DND-41 (cell line): ENCODE measurements at regions not wholly inside any gene's neighbourhood (a gene's known extent, or its start where the extent isn't known, plus 50 kb on each side); places are given as distances from the start of the nearest gene placed in this dataset.

ENCODE experiments used
- ATAC-seq: fragments of 200-7000 bp; cut with Tn5 transposase; 3 replicates; pipeline ENCODE4 v1.9.1; 2021; ENCODE audit warnings: low read depth; ENCODE audit not compliant: insufficient read depth
- DNase-seq: peaks from one replicate; pipeline ENCODE4 v3.0.0-alpha.2; 2020
- H2AFZ ChIP-seq: 2 replicates; pipeline ENCODE4 v1.6.0; 2012; ENCODE audit warnings: low read depth, low read length
- H3K27ac ChIP-seq: 2 replicates; pipeline ENCODE4 v1.5.1; 2012; ENCODE audit warnings: low read length, inconsistent platforms
- H3K27me3 ChIP-seq: fragments of 200-600 bp; sonication (generic); 2 replicates; pipeline ENCODE4 v1.6.0; 2012; ENCODE audit warnings: low read length, mild to moderate bottlenecking, inconsistent platforms; ENCODE audit not compliant: insufficient read depth, poor library complexity
- H3K36me3 ChIP-seq: 2 replicates; pipeline ENCODE4 v1.5.1; 2012; ENCODE audit warnings: low read length, inconsistent platforms; ENCODE audit not compliant: insufficient read depth
- H3K4me1 ChIP-seq: 2 replicates; pipeline ENCODE4 v1.5.1; 2012; ENCODE audit warnings: mild to moderate bottlenecking, low read length; ENCODE audit not compliant: insufficient read depth
- H3K4me2 ChIP-seq: 2 replicates; pipeline ENCODE4 v1.6.0; 2012; ENCODE audit warnings: mild to moderate bottlenecking, moderate library complexity, low read length, inconsistent platforms; ENCODE audit not compliant: insufficient read depth
- H3K4me3 ChIP-seq, 2 experiments: fragments of 200-600 bp in 1 of 2; shearing (Covaris generic) in 1 of 2; 2 replicates each; pipeline ENCODE4 v1.5.1; 2012 to 2016; ENCODE audit warnings: inconsistent platforms in 2 of 2, low read length in 2 of 2, mild to moderate bottlenecking in 2 of 2, low read depth in 1 of 2, moderate library complexity in 1 of 2
- H3K79me2 ChIP-seq: 2 replicates; pipeline ENCODE4 v1.6.0; 2012; ENCODE audit warnings: low read length, inconsistent platforms; ENCODE audit not compliant: insufficient read depth
- H3K9ac ChIP-seq: 2 replicates; pipeline ENCODE4 v1.6.0; 2012; ENCODE audit warnings: low read depth, mild to moderate bottlenecking, inconsistent platforms, low read length, moderate library complexity
- H3K9me3 ChIP-seq: 2 replicates; pipeline ENCODE4 v1.5.1; 2012; ENCODE audit warnings: low read length, moderate library complexity, mild to moderate bottlenecking, inconsistent platforms; ENCODE audit not compliant: insufficient read depth, severe bottlenecking
- H4K20me1 ChIP-seq: 2 replicates; pipeline ENCODE4 v1.6.0; 2012; ENCODE audit warnings: low read length; ENCODE audit not compliant: insufficient read depth
- EZH2 ChIP-seq: IDR thresholded peaks from 3 replicates; pipeline ENCODE4 v1.6.1; 2012; ENCODE audit warnings: borderline replicate concordance, low read depth, mild to moderate bottlenecking, moderate library complexity, low read length, inconsistent platforms; ENCODE audit not compliant: severe bottlenecking
- TF ChIP-seq, protein P1 (sequence below): IDR thresholded peaks from 2 replicates; pipeline ENCODE4 v1.5.1; 2012; ENCODE audit warnings: borderline replicate concordance, low read length, moderate library complexity, mild to moderate bottlenecking; ENCODE audit not compliant: poor library complexity, severe bottlenecking; ENCODE audit errors: extremely low read depth

DNA sequence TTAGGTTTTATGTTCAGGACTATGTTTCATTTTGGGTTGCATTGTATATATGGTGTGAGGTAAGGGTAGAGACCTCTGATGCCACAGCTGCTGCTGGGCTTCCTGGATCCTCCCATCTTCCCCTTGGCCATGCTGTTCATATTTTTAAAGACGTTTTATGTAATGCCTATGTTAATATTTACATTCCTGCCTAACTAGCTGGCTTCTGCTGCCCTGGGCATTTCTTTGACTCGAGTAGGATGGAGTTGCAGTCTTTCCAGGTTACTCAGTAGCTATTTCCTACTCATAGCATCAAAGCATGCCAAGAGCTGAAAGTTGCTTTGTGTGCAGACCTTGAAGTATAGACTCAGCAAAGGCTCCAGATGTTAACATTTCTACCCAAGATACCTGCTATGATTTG lies 220.5 kb upstream of the CADM1 start:
- no peaks in the 10 kb centered on the region for H3K9me3 ChIP-seq
- no peak for DNase-seq
- no peak overlapping the region for H3K4me2 ChIP-seq
- H2AFZ ChIP-seq = no peak overlapping the region
- TF ChIP-seq EZH2 = no peak
- H3K36me3 ChIP-seq = no peaks in the 10 kb centered on the region
- H3K27me3 ChIP-seq = no peaks in the 10 kb centered on the region
- H4K20me1 ChIP-seq = no peaks in the 10 kb centered on the region
- no peak overlapping the region for H3K9ac ChIP-seq
- ATAC-seq = no peak
- H3K4me1 ChIP-seq = no peaks in the 10 kb centered on the region
- H3K79me2 ChIP-seq = no peaks in the 10 kb centered on the region
- H3K27ac ChIP-seq = no peak overlapping the region
- no peak overlapping the region for H3K4me3 ChIP-seq

DNA sequence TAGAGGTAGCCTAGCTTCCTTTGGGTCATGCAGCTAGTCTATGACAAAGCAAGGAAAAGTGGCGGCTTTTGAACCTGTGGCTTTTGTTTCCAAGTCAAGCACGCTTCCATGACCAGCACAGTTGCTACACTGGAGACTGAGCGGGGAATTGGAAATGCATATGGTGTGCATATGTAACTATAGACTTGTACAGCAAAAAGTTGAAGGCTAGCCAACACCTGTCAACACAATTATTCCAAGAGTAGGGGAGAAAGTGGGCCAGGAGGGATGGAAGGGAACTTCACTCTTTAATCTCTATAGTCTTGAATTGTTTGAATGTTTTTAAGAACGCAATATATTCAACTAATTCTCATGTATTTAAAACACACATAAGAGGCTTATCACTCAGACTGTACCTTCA lies 218.5 kb upstream of the CADM1 start:
- ATAC-seq (no peak), DNase-seq (no peak)
- H4K20me1 ChIP-seq = no peaks in the 10 kb centered on the region
- H3K4me2 ChIP-seq = no peak overlapping the region
- H3K79me2 ChIP-seq = no peaks in the 10 kb centered on the region
- no peaks in the 10 kb centered on the region for H3K4me1 ChIP-seq
- H3K36me3 ChIP-seq = no peaks in the 10 kb centered on the region
- H3K9me3 ChIP-seq = no peaks in the 10 kb centered on the region
- no peak overlapping the region for H3K4me3 ChIP-seq
- no peak overlapping the region for H3K9ac ChIP-seq
- no peak overlapping the region for H2AFZ ChIP-seq
- H3K27me3 ChIP-seq = peaks cover 3% of the 10 kb centered on the region
- no peak overlapping the region for H3K27ac ChIP-seq
- no peak for TF ChIP-seq EZH2

DNA sequence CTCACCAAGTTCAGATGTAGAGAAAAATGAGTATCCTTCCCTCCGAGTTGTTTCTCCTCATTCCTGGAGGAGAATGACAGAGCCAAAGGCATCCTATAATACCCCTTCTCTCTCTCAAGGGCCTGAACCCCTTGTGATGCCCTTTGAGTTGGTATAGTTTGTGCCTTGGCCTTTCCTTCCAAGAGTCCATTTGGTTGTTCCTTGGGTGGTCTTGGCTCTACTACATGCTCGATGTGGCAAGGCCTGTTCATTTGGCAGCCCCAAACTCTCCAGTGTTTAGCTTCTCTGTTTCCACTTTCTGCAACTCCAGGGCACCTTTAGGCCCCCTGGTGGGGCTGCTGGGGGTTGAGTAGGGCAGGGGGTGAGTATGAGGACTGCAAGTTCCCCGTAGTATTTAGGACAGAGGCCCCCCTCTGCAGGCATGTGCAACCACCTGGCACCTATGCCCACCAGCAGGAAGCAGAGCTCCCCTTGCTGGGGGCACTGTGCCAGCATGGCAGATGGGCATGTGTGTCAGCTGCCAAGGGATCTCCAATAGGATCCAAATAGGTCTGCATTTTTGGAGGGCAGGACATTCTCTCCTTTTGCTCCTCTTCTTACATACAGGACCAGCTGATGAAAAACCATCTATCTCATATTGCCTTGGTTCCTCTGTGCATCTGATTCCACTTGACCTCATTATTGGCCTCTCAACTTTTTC lies 217.2 kb upstream of the CADM1 start:
- no peak for ATAC-seq
- no peak overlapping the region for H3K27ac ChIP-seq
- H3K4me2 ChIP-seq = no peak overlapping the region
- H3K9ac ChIP-seq = no peak overlapping the region
- TF ChIP-seq, protein P1, sequence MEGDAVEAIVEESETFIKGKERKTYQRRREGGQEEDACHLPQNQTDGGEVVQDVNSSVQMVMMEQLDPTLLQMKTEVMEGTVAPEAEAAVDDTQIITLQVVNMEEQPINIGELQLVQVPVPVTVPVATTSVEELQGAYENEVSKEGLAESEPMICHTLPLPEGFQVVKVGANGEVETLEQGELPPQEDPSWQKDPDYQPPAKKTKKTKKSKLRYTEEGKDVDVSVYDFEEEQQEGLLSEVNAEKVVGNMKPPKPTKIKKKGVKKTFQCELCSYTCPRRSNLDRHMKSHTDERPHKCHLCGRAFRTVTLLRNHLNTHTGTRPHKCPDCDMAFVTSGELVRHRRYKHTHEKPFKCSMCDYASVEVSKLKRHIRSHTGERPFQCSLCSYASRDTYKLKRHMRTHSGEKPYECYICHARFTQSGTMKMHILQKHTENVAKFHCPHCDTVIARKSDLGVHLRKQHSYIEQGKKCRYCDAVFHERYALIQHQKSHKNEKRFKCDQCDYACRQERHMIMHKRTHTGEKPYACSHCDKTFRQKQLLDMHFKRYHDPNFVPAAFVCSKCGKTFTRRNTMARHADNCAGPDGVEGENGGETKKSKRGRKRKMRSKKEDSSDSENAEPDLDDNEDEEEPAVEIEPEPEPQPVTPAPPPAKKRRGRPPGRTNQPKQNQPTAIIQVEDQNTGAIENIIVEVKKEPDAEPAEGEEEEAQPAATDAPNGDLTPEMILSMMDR = no peak
- no peak for TF ChIP-seq EZH2
- H3K36me3 ChIP-seq = no peaks in the 10 kb centered on the region
- no peak for DNase-seq
- H3K4me3 ChIP-seq = no peak overlapping the region
- H3K27me3 ChIP-seq = peaks cover 3% of the 10 kb centered on the region
- H3K9me3 ChIP-seq = no peaks in the 10 kb centered on the region
- no peaks in the 10 kb centered on the region for H3K4me1 ChIP-seq
- no peak overlapping the region for H2AFZ ChIP-seq
- no peaks in the 10 kb centered on the region for H3K79me2 ChIP-seq
- H4K20me1 ChIP-seq = no peaks in the 10 kb centered on the region

DNA sequence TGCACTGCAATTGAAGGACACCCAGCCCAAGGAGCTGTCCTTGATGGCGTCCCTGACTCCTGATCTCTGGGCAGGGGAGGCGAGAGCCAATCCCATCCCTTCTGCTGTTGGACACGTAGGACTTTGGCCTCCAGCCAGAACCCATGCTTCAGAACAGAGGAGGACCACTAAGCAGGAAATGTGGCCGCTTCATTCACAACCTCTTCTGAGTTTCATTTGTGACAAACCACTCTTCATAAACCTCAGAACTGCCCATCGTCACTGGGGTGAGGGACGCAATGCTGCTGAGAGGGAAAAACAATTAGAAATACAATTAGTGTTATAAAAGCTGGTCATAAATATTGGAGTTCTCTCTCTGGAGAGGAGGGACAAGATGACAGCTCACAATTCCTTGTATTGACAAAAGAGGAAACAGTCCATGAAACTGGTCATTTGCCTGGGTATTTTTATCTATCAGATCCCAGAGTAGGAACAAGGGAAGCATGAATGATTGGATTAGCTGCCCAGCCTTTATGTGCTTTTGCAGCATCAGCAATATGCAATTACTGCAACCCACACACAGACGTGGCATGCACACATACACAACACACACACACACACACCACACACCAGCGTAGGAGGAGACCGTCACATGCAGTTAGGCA lies 216.5 kb upstream of the CADM1 start:
- Histone ChIP-seq H3K9ac (no peak overlapping the region), H3K9me3 (no peaks in the 10 kb centered on the region), H2AFZ (no peak overlapping the region), H3K27me3 (peaks cover 3% of the 10 kb centered on the region), H3K4me2 (no peak overlapping the region), H3K4me1 (no peaks in the 10 kb centered on the region), H3K79me2 (no peaks in the 10 kb centered on the region), H3K4me3 (no peak overlapping the region), H4K20me1 (no peaks in the 10 kb centered on the region), H3K36me3 (no peaks in the 10 kb centered on the region), H3K27ac (no peak overlapping the region)
- TF ChIP-seq EZH2 = no peak
- TF ChIP-seq, protein P1 = no peak
- ATAC-seq = no peak
- no peak for DNase-seq
